Activated naive CD8-positive, alpha-beta T cell treated with anti-CD3 and anti-CD28 coated beads for 36 hours (primary cell): ENCODE measurements at regions not wholly inside any gene's neighbourhood (a gene's known extent, or its start where the extent isn't known, plus 50 kb on each side); places are given as distances from the start of the nearest gene placed in this dataset.
"Not testable (repeated sequence)": the region's sequence is repeated elsewhere in the genome, so short reads cannot be mapped to it uniquely, and the experiment has no call there.

Experiments used
- DNase-seq: peaks from one replicate; pipeline ENCODE4 v3.0.0; 2021
- H3K27ac Mint-ChIP-seq: one replicate; pipeline ENCODE4 v1.8.0; 2022; ENCODE audit warnings: mild to moderate bottlenecking, moderate library complexity, mixed read lengths
- H3K27me3 Mint-ChIP-seq: one replicate; pipeline ENCODE4 v1.8.0; 2022; ENCODE audit warnings: mild to moderate bottlenecking, mixed read lengths
- H3K36me3 Mint-ChIP-seq: one replicate; pipeline ENCODE4 v1.8.0; 2021; ENCODE audit warnings: mild to moderate bottlenecking, mixed read lengths
- H3K4me1 Mint-ChIP-seq: one replicate; pipeline ENCODE4 v1.8.0; 2021; ENCODE audit warnings: mixed read lengths
- H3K4me3 Mint-ChIP-seq: one replicate; pipeline ENCODE4 v1.8.0; 2022; ENCODE audit warnings: mild to moderate bottlenecking, moderate library complexity, mixed read lengths
- H3K9me3 Mint-ChIP-seq: one replicate; pipeline ENCODE4 v1.8.0; 2022; ENCODE audit warnings: mixed read lengths

- Mint-ChIP-seq H3K4me1 (peaks cover 2% of the 10 kb centered on the region), H3K36me3 (no peaks in the 10 kb centered on the region), H3K27me3 (no peaks in the 10 kb centered on the region), H3K9me3 (no peaks in the 10 kb centered on the region), H3K27ac (no peak overlapping the region), H3K4me3 (no peak overlapping the region)
- DNase-seq, result no peak
Measured at GRCh38 chrX:18032486-18033221, 171.6 kb upstream of the RAI2 start.

GRCh38 chrX:18031726-18032375 lies 170.8 kb upstream of the RAI2 start:
- H3K9me3 Mint-ChIP-seq, result no peaks in the 10 kb centered on the region
- H3K36me3 Mint-ChIP-seq, result no peaks in the 10 kb centered on the region
- H3K4me3 Mint-ChIP-seq, result no peak overlapping the region
- H3K27me3 Mint-ChIP-seq, result no peaks in the 10 kb centered on the region
- no peak for DNase-seq
- peaks cover 2% of the 10 kb centered on the region for H3K4me1 Mint-ChIP-seq
- no peak overlapping the region for H3K27ac Mint-ChIP-seq

- not testable (repeated sequence) for DNase-seq, H3K27me3 Mint-ChIP-seq, H3K4me1 Mint-ChIP-seq, H3K36me3 Mint-ChIP-seq, H3K4me3 Mint-ChIP-seq, H3K9me3 Mint-ChIP-seq, H3K27ac Mint-ChIP-seq
Measured at GRCh38 chrX:18030656-18031055, 169.6 kb upstream of the RAI2 start.

GRCh38 chrX:18026166-18026565 lies 165.1 kb upstream of the RAI2 start:
- Mint-ChIP-seq H3K27ac (no peak overlapping the region), H3K4me3 (no peak overlapping the region), H3K27me3 (no peaks in the 10 kb centered on the region), H3K36me3 (no peaks in the 10 kb centered on the region), H3K4me1 (no peaks in the 10 kb centered on the region), H3K9me3 (no peaks in the 10 kb centered on the region)
- no peak for DNase-seq

GRCh38 chrX:18017411-18017810 lies 156.3 kb upstream of the RAI2 start:
- DNase-seq, result no peak
- Mint-ChIP-seq H3K9me3 (no peaks in the 10 kb centered on the region), H3K27ac (no peak overlapping the region), H3K27me3 (no peaks in the 10 kb centered on the region), H3K36me3 (no peaks in the 10 kb centered on the region), H3K4me3 (no peak overlapping the region), H3K4me1 (no peaks in the 10 kb centered on the region)

- Mint-ChIP-seq H3K27me3 (no peaks in the 10 kb centered on the region), H3K4me3 (no peak overlapping the region), H3K4me1 (no peaks in the 10 kb centered on the region), H3K27ac (no peak overlapping the region), H3K36me3 (no peaks in the 10 kb centered on the region), H3K9me3 (no peaks in the 10 kb centered on the region)
- DNase-seq, result no peak
Measured at GRCh38 chrX:18016941-18017340, 155.8 kb upstream of the RAI2 start.

- Mint-ChIP-seq H3K27ac (no peak overlapping the region), H3K4me3 (no peak overlapping the region), H3K27me3 (no peaks in the 10 kb centered on the region), H3K36me3 (no peaks in the 10 kb centered on the region), H3K9me3 (no peaks in the 10 kb centered on the region), H3K4me1 (no peaks in the 10 kb centered on the region)
- DNase-seq, result no peak
Measured at GRCh38 chrX:18010253-18010652, 149.2 kb upstream of the RAI2 start.

GRCh38 chrX:18003876-18004275 lies 142.8 kb upstream of the RAI2 start:
- Mint-ChIP-seq H3K4me1 (no peaks in the 10 kb centered on the region), H3K27ac (no peak overlapping the region), H3K9me3 (no peaks in the 10 kb centered on the region), H3K4me3 (no peak overlapping the region), H3K27me3 (no peaks in the 10 kb centered on the region), H3K36me3 (no peaks in the 10 kb centered on the region)
- no peak for DNase-seq

- Mint-ChIP-seq H3K9me3 (no peaks in the 10 kb centered on the region), H3K27me3 (no peaks in the 10 kb centered on the region), H3K27ac (no peak overlapping the region), H3K4me3 (no peak overlapping the region), H3K4me1 (no peaks in the 10 kb centered on the region), H3K36me3 (no peaks in the 10 kb centered on the region)
- no peak for DNase-seq
Measured at GRCh38 chrX:18002791-18003190, 141.7 kb upstream of the RAI2 start.

- no peak for DNase-seq
- no peaks in the 10 kb centered on the region for H3K4me1 Mint-ChIP-seq
- no peaks in the 10 kb centered on the region for H3K9me3 Mint-ChIP-seq
- no peaks in the 10 kb centered on the region for H3K27me3 Mint-ChIP-seq
- H3K36me3 Mint-ChIP-seq, result no peaks in the 10 kb centered on the region
- no peak overlapping the region for H3K27ac Mint-ChIP-seq
- no peak overlapping the region for H3K4me3 Mint-ChIP-seq
Measured at GRCh38 chrX:17994429-17994828, 133.3 kb upstream of the RAI2 start.

- H3K27me3 Mint-ChIP-seq, result no peaks in the 10 kb centered on the region
- H3K9me3 Mint-ChIP-seq, result no peaks in the 10 kb centered on the region
- peaks cover 4% of the 10 kb centered on the region for H3K4me1 Mint-ChIP-seq
- H3K27ac Mint-ChIP-seq, result no peak overlapping the region
- H3K36me3 Mint-ChIP-seq, result no peaks in the 10 kb centered on the region
- DNase-seq, result no peak
- no peak overlapping the region for H3K4me3 Mint-ChIP-seq
Measured at GRCh38 chrX:17993062-17993461, 132.0 kb upstream of the RAI2 start.

GRCh38 chrX:17990532-17990931 lies 129.4 kb upstream of the RAI2 start:
- Mint-ChIP-seq H3K4me1 (peaks cover 15% of the 10 kb centered on the region), H3K9me3 (no peaks in the 10 kb centered on the region), H3K27ac (no peak overlapping the region), H3K4me3 (no peak overlapping the region), H3K36me3 (no peaks in the 10 kb centered on the region), H3K27me3 (no peaks in the 10 kb centered on the region)
- no peak for DNase-seq

GRCh38 chrX:17987783-17988182 lies 126.7 kb upstream of the RAI2 start:
- Mint-ChIP-seq H3K36me3 (no peaks in the 10 kb centered on the region), H3K27me3 (no peaks in the 10 kb centered on the region), H3K4me3 (no peak overlapping the region), H3K4me1 (peaks cover 17% of the 10 kb centered on the region), H3K9me3 (peaks cover 2% of the 10 kb centered on the region), H3K27ac (no peak overlapping the region)
- no peak for DNase-seq

GRCh38 chrX:17986977-17987376 lies 125.9 kb upstream of the RAI2 start:
- Mint-ChIP-seq H3K36me3 (no peaks in the 10 kb centered on the region), H3K9me3 (peaks cover 2% of the 10 kb centered on the region), H3K4me3 (no peak overlapping the region), H3K27me3 (no peaks in the 10 kb centered on the region), H3K27ac (no peak overlapping the region), H3K4me1 (peaks cover 17% of the 10 kb centered on the region)
- no peak for DNase-seq

- no peak overlapping the region for H3K4me3 Mint-ChIP-seq
Measured at GRCh38 chrX:17986440-17986839, 125.3 kb upstream of the RAI2 start.

GRCh38 chrX:17984415-17984814 lies 123.3 kb upstream of the RAI2 start:
- H3K27me3 Mint-ChIP-seq, result no peaks in the 10 kb centered on the region
- DNase-seq, result no peak
- H3K4me3 Mint-ChIP-seq, result no peak overlapping the region
- H3K27ac Mint-ChIP-seq, result no peak overlapping the region
- H3K36me3 Mint-ChIP-seq, result no peaks in the 10 kb centered on the region
- peaks cover 17% of the 10 kb centered on the region for H3K4me1 Mint-ChIP-seq
- H3K9me3 Mint-ChIP-seq, result peaks cover 2% of the 10 kb centered on the region

More at GRCh38 chrX:17986440-17986839, 125.3 kb upstream of the RAI2 start:
- H3K4me1 Mint-ChIP-seq, result peaks cover 17% of the 10 kb centered on the region
- peaks cover 2% of the 10 kb centered on the region for H3K9me3 Mint-ChIP-seq
- H3K36me3 Mint-ChIP-seq, result no peaks in the 10 kb centered on the region
- H3K27ac Mint-ChIP-seq, result no peak overlapping the region
- H3K27me3 Mint-ChIP-seq, result no peaks in the 10 kb centered on the region
- DNase-seq, result no peak
